GM19468 (cell line): ENCODE measurements at regions not wholly inside any gene's neighbourhood (a gene's known extent, or its start where the extent isn't known, plus 50 kb on each side); places are given as distances from the start of the nearest gene placed in this dataset.
"Not testable (repeated sequence)": the region's sequence is repeated elsewhere in the genome, so short reads cannot be mapped to it uniquely, and the experiment has no call there.

Source experiments
- ATAC-seq: cut with Tn5 transposase; IDR thresholded peaks from one replicate; pipeline ENCODE4 v1.9.1; 2021; ENCODE audit warnings: mild to moderate bottlenecking, moderate library complexity, moderate number of reproducible peaks; ENCODE audit not compliant: unreplicated experiment; ENCODE audit errors: extremely low read depth

DNA sequence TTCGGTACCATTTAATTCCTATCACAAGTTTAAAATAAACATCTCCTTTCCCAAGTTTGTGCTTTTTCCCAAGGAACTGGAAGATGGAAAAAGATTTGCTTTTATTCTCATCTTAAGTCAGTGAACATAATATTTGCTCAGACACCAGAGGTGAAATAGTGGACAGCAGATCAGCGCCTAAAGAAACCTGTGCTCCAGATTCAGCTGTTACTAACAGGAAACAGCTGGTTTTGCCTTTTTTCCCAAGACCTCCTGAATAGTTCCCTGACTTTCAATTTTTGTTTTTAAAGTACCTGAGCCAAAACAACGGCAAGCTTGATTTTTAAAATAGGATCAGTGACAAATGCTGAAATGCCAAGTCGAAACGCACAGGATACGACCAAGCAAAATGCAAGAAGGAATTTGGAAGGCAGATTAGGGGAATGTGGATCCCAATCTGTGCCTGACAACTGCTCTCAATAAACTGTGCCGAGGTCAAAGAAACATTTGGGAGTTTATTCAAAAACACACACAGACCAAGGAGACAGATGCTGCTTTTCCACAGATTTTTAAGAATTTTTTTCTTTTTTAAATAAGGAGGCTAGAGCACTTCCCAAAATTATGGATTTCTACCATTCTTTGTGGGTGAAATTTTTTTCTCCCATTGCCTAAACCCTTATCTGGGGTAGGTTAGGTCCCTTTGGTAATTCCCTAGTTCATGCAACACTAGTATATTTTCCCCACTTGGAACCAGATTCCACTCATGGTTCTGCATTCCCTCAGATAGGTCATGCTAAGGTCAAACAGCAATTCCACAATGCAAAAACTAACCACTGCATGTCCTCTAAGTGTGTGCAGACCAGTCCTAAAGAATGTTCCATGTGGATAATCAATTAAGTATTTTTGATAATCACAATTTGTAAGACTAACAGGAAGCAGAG lies 121.5 kb upstream of the PDE1A start:
- ATAC-seq = no peak

GRCh38 chr2:182550234-182550633 lies 123.4 kb upstream of the PDE1A start:
- ATAC-seq = no peak

- not testable (repeated sequence) for ATAC-seq
These were observed 125.4 kb upstream of the PDE1A start for GRCh38 chr2:182552232-182552631.

DNA sequence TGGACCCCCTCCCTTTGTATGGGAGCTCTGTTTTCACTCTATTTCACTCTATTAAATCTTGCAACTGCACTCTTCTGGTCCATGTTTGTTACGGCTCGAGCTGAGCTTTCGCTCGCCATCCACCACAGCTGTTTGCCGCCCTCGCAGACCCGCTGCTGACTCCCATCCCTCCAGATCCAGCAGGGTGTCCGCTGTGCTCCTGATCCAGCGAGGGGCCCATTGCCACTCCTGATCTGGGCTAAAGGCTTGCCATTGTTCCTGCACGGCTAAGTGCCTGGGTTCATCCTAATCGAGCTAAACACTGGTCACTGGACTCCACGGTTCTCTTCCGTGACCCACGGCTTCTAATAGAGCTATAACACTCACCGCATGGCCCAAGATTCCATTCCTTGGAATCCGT lies 125.9 kb upstream of the PDE1A start:
- not testable (repeated sequence) for ATAC-seq

DNA sequence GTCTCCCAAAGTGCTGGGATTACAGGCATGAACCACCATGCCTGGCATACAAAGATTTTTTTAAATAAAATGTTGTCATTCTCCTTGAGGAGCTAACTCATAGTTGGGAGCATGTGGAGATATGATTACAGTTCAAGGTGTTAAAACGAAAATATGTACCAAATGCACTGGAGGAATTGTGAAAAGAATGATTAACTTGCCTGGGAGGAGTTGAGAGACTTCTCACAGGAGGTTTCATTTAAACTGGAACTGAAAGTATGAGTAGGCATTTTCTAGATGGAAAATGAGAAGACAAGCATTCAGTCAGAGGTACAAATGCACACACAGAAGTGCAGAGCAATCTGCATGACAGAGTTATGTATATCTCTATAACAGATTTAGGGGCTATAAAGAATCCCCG lies 126.6 kb upstream of the PDE1A start:
- ATAC-seq = peak; percentile 99

- no peak for ATAC-seq
These were observed 128.1 kb upstream of the PDE1A start for GRCh38 chr2:182554950-182555349.

DNA sequence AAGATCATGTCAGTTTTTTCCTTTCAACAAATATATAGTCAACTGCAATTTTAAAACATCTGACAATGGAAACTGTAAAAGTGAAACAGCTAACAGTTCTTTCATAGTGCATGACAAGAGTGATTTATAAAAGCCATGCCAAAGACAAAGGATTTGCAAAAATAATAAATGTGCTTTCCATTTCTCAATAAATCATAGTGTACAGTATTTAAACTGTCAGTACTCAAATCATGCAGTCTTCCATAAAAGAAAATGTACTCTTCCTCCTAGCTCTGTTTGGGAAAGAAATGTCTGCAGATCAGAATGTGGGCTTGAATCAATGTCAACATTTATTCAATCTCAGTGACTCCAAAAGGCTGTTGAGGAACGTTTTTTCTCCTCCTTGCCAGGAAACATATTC lies 131.7 kb upstream of the PDE1A start:
- ATAC-seq = no peak

DNA sequence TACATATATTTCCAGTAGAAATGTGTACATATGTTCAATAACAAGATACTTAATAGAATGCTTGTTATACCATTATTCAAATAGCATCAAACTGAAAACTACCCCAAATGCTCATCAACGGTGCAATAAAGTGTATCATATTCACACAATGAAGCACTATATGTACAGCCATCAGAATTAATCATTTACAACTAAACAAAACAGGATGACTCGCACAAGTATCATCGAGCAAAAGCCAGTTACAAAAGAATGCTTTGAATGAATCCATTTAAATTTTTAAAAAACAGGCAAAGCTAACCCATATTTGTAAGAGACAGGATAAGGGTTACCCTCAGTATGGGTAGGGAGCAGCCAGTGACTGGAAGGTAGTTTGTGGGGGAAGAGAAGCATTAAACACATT lies 132.8 kb upstream of the PDE1A start:
- ATAC-seq = no peak

GRCh38 chr2:182565911-182566567 lies 139.2 kb upstream of the PDE1A start:
- no peak for ATAC-seq

- no peak for ATAC-seq
These were observed 142.5 kb upstream of the DNAJC10 start for GRCh38 chr2:182573553-182573952.

DNA sequence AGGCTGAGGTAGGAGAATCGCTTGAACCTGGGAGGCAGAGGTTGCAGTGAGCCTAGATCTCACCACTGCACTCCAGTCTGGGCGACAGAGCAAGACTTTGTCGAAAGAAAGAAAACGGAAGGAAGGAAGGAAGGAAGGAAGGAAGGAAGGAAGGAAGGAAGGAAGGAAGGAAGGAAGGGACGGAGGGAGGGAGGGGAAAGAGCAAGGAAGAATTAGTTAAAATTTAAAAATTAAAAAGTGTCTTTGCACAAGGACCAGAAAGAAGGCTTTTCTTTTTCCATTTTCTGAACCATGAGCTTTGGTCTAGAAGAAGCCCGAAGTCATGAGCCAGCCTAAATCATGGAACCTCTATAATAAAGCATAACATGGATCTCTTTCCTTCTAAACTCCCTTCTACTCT lies 138.2 kb upstream of the DNAJC10 start:
- no peak for ATAC-seq

DNA sequence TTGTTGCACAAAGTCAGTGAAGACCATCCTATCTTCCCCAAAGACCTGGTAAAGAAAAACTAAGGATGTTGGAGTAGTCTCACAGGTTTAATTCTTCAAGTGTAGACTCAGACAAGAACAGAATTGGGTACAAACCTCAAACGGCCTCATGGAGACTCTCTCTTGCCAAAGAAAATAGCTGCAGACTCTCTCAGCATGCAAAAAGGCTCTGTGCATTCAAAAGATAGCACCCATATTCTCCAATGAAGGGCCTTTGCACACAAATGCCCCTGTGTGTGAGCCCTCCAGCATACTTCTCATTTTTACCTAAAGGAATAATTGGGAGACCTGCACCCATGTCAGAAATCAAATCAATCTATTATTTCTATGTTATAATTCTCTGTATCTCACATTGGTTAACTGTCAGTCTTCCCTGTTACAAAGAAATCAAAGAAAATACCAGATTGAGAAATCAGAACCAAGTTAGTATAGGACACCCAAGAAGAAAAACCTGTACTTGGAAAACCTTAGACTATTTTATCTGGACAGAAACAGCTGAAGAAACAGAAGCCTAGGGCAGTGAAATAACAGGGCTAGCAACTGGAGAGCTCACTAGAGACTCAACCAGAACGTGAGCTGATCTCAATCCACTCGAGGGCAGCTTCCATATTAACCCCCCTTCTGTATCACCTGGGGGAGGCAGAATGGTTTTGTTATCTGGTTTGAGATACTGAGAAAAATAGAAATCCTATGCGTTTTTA lies 134.7 kb upstream of the DNAJC10 start:
- no peak for ATAC-seq

DNA sequence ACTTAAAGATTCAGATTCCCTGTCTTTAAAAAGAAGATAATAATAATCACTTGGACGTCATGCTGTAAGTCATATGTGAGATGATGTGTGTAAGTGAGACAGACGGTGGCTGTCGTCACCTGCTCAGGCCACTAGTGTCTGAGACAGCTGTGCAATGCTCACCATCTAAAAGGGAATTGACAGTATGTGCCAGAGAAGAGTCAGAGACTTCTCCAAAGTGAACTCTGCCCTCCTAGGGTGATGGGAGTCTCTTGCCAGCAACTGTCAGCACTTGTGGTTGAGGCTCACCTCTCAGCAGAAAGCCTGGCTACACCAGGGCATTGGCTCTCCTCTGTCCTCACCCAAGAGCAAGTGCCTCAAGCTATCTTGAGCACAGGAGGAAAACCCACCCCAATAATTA lies 131.6 kb upstream of the DNAJC10 start:
- no peak for ATAC-seq

- ATAC-seq = no peak
These were observed 131.1 kb upstream of the DNAJC10 start for GRCh38 chr2:182585001-182585400.

GRCh38 chr2:182585430-182585829 lies 130.6 kb upstream of the DNAJC10 start:
- no peak for ATAC-seq

DNA sequence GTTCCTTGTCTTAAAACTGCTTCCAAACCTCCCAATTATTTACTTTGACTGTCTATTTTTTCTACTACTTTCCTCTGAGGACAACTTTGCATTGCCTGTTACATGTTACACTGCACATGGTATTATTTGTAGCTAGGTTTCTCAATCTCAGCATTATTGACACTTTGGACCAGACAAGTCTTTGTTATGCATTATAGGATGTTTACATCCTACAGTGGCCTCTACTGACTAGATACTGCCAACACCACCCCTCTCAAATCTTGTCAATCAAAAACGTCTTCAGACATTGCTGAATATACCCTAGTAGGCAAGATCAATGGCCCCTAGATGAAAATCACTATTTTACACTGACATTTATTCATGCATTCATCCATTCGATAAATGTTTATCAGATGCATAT lies 129.6 kb upstream of the DNAJC10 start:
- no peak for ATAC-seq

- no peak for ATAC-seq
These were observed 128.2 kb upstream of the DNAJC10 start for GRCh38 chr2:182587831-182588230.

DNA sequence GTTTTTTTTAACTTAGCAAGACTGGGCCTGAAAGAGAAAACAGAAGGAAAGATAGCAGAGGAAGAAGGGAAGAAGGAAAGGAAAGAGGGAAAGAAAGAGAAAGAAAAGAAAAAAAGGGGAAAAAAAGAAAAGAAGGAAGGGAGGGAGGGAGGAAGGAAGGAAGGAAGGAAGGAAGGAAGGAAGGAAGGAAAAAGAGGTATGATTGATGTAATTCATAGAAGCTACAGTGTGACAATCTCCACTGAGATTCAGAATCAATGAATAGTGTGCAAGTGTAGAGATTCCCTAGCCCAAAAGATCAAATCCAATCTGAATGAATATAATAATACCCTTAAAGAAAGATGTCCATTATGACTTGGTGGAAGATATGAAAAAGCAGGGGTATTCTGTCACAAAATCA lies 126.9 kb upstream of the DNAJC10 start:
- no peak for ATAC-seq

GRCh38 chr2:182591774-182592173 lies 124.3 kb upstream of the DNAJC10 start:
- ATAC-seq = no peak

GRCh38 chr2:182592691-182593393 lies 123.2 kb upstream of the DNAJC10 start:
- no peak for ATAC-seq
